SH-SY5Y (cell line): ENCODE measurements at regions not wholly inside any gene's neighbourhood (a gene's known extent, or its start where the extent isn't known, plus 50 kb on each side); places are given as distances from the start of the nearest gene placed in this dataset.

Source experiments
- GATA2 ChIP-seq: IDR thresholded peaks from 2 replicates; pipeline ENCODE4 v1.6.1; 2011; ENCODE audit warnings: mild to moderate bottlenecking, low read depth, low read length
- GATA3 ChIP-seq: IDR thresholded peaks from 2 replicates; pipeline ENCODE4 v1.6.1; 2011; ENCODE audit warnings: low read depth, mild to moderate bottlenecking, low read length, moderate library complexity

- TF ChIP-seq GATA2: no peak
- TF ChIP-seq GATA3: no peak
These were observed 231.4 kb upstream of the RPL38 start for GRCh38 chr17:73972056-73972455.
